Neural cell (in vitro differentiated cells): ENCODE measurements at regions not wholly inside any gene's neighbourhood (a gene's known extent, or its start where the extent isn't known, plus 50 kb on each side); places are given as distances from the start of the nearest gene placed in this dataset.

Experiments
- H2AFZ ChIP-seq: fragments of 200-600, 300-800 bp; sonication (generic), shearing (Covaris generic); 2 replicates; pipeline ENCODE4 v1.6.0; 2014; ENCODE audit warnings: low read depth, mild to moderate bottlenecking, antibody characterized with exemption, low read length, moderate library complexity
- H3F3A ChIP-seq: fragments of 200-600 bp; shearing (Covaris generic); 2 replicates; pipeline ENCODE4 v1.6.1; 2016; ENCODE audit warnings: mild to moderate bottlenecking, moderate library complexity, mixed read lengths, antibody characterized with exemption, low read length; ENCODE audit not compliant: insufficient read depth, poor library complexity, severe bottlenecking
- H3K27ac ChIP-seq: fragments of 200-600, 300-800 bp; sonication (generic), shearing (Covaris generic); 2 replicates; pipeline ENCODE4 v1.5.1; 2014; ENCODE audit warnings: mild to moderate bottlenecking, low read length, moderate library complexity
- H3K27me3 ChIP-seq: fragments of 300-800, 200-600 bp; sonication (generic), shearing (Covaris generic); 2 replicates; pipeline ENCODE4 v1.6.0; 2014; ENCODE audit warnings: mild to moderate bottlenecking, low read depth, low read length, moderate library complexity; ENCODE audit not compliant: insufficient read depth
- H3K36me3 ChIP-seq: fragments of 300-800, 200-600 bp; sonication (generic), shearing (Covaris generic); 2 replicates; pipeline ENCODE4 v1.5.1; 2014; ENCODE audit warnings: mild to moderate bottlenecking, antibody characterized with exemption, low read length, moderate library complexity; ENCODE audit not compliant: insufficient read depth
- H3K4me2 ChIP-seq: fragments of 300-800, 200-600 bp; sonication (generic), shearing (Covaris generic); 2 replicates; pipeline ENCODE4 v1.6.0; 2014; ENCODE audit warnings: mild to moderate bottlenecking, low read length
- H3K4me3 ChIP-seq: fragments of 300-800, 200-600 bp; sonication (generic), shearing (Covaris generic); 2 replicates; pipeline ENCODE4 v1.5.1; 2014; ENCODE audit warnings: mild to moderate bottlenecking, low read length, moderate library complexity
- H3K79me2 ChIP-seq: fragments of 200-600 bp; shearing (Covaris generic); replicated peaks from 2 replicates; pipeline ENCODE4 v1.6.0; 2014; ENCODE audit warnings: mild to moderate bottlenecking, low read length, moderate library complexity; ENCODE audit not compliant: insufficient read depth
- H3K9ac ChIP-seq: fragments of 300-800, 200-600 bp; sonication (generic), shearing (Covaris generic); 2 replicates; pipeline ENCODE4 v1.6.1; 2016; ENCODE audit warnings: mild to moderate bottlenecking, low read length, mixed read lengths
- H3K9me2 ChIP-seq: fragments of 200-600 bp; shearing (Covaris generic); 2 replicates; pipeline ENCODE4 v1.6.1; 2016; ENCODE audit warnings: mild to moderate bottlenecking, low read length, mixed read lengths; ENCODE audit not compliant: insufficient read depth
- H3K9me3 ChIP-seq: fragments of 200-600, 300-800 bp; sonication (generic), shearing (Covaris generic); 2 replicates; pipeline ENCODE4 v1.6.1; 2016; ENCODE audit warnings: mild to moderate bottlenecking, mixed run types, low read length, moderate library complexity, mixed read lengths
- H4K20me1 ChIP-seq: fragments of 200-600 bp; shearing (Covaris generic); 2 replicates; pipeline ENCODE4 v1.6.1; 2016; ENCODE audit warnings: mild to moderate bottlenecking, mixed run types; ENCODE audit not compliant: insufficient read depth
- CTCF ChIP-seq: fragments of 450-650 bp; IDR thresholded peaks from 2 replicates; pipeline ENCODE4 v1.5.1; 2014; ENCODE audit warnings: antibody characterized with exemption, mild to moderate bottlenecking, moderate library complexity; ENCODE audit not compliant: poor library complexity, severe bottlenecking
- EP300 ChIP-seq: fragments of 450-650 bp; conservative IDR thresholded peaks from 2 replicates; pipeline ENCODE4 v1.6.1; 2014; ENCODE audit warnings: antibody characterized with exemption, mild to moderate bottlenecking, moderate library complexity; ENCODE audit not compliant: poor library complexity, severe bottlenecking
- EZH2 ChIP-seq: fragments of 200-600, 300-800 bp; shearing (Covaris generic), sonication (generic); IDR thresholded peaks from 2 replicates; pipeline ENCODE4 v1.6.1; 2014; ENCODE audit warnings: antibody characterized with exemption, low read length, borderline replicate concordance, mild to moderate bottlenecking; ENCODE audit not compliant: insufficient read depth, poor library complexity, severe bottlenecking
- MXI1 ChIP-seq: fragments of 450-650 bp; conservative IDR thresholded peaks from 2 replicates; pipeline ENCODE4 v1.6.1; 2014; ENCODE audit warnings: antibody characterized with exemption, mild to moderate bottlenecking; ENCODE audit not compliant: poor library complexity, severe bottlenecking
- POLR2AphosphoS5 ChIP-seq: IDR thresholded peaks from 2 replicates; pipeline ENCODE4 v1.6.1; 2012
- RAD21 ChIP-seq: fragments of 450-650 bp; conservative IDR thresholded peaks from 2 replicates; pipeline ENCODE4 v1.6.1; 2014; ENCODE audit warnings: antibody characterized with exemption, mild to moderate bottlenecking, moderate library complexity
- REST ChIP-seq: IDR thresholded peaks from 2 replicates; pipeline ENCODE4 v1.6.1; 2012; ENCODE audit warnings: borderline replicate concordance
- SMC3 ChIP-seq: fragments of 450-650 bp; conservative IDR thresholded peaks from 2 replicates; pipeline ENCODE4 v1.6.1; 2014; ENCODE audit warnings: antibody characterized with exemption, mild to moderate bottlenecking, moderate library complexity; ENCODE audit not compliant: poor library complexity
- TAF1 ChIP-seq: IDR thresholded peaks from 2 replicates; pipeline ENCODE4 v1.6.1; 2012; ENCODE audit warnings: low read depth

- H3K4me2 ChIP-seq, result no peak overlapping the region
- no peak for TF ChIP-seq EZH2
- no peak for TF ChIP-seq TAF1
- TF ChIP-seq SMC3, result no peak
- no peak for TF ChIP-seq REST
- TF ChIP-seq EP300, result no peak
- TF ChIP-seq POLR2AphosphoS5, result no peak
- TF ChIP-seq CTCF, result no peak
- no peak for TF ChIP-seq RAD21
- no peak for TF ChIP-seq MXI1
- no peaks in the 10 kb centered on the region for H3K79me2 ChIP-seq
- no peak overlapping the region for H3K4me3 ChIP-seq
- no peaks in the 10 kb centered on the region for H3K9me3 ChIP-seq
- no peak overlapping the region for H3K9ac ChIP-seq
- no peak overlapping the region for H3K27ac ChIP-seq
- no peaks in the 10 kb centered on the region for H3K27me3 ChIP-seq
- no peaks in the 10 kb centered on the region for H3K9me2 ChIP-seq
- no peaks in the 10 kb centered on the region for H3F3A ChIP-seq
- no peak overlapping the region for H2AFZ ChIP-seq
- no peaks in the 10 kb centered on the region for H4K20me1 ChIP-seq
- H3K36me3 ChIP-seq, result no peaks in the 10 kb centered on the region
Observed at GRCh38 chr2:9076210-9076609, 72.7 kb upstream of the MBOAT2 start.

- Histone ChIP-seq H3K27me3 (no peaks in the 10 kb centered on the region), H3K27ac (no peak overlapping the region), H3K9me2 (no peaks in the 10 kb centered on the region), H3F3A (no peaks in the 10 kb centered on the region), H3K4me2 (no peak overlapping the region), H3K79me2 (no peaks in the 10 kb centered on the region), H3K4me3 (no peak overlapping the region), H3K9me3 (no peaks in the 10 kb centered on the region), H3K36me3 (no peaks in the 10 kb centered on the region), H4K20me1 (no peaks in the 10 kb centered on the region), H3K9ac (no peak overlapping the region), H2AFZ (no peak overlapping the region)
- TF ChIP-seq EZH2 (no peak), REST (no peak), MXI1 (no peak), POLR2AphosphoS5 (no peak), RAD21 (no peak), TAF1 (no peak)
Observed at GRCh38 chr2:9074930-9075329, 71.4 kb upstream of the MBOAT2 start.
